Astrocyte (in vitro differentiated cells and primary cell): ENCODE measurements at regions not wholly inside any gene's neighbourhood (a gene's known extent, or its start where the extent isn't known, plus 50 kb on each side); places are given as distances from the start of the nearest gene placed in this dataset.
"Not testable (repeated sequence)": the region's sequence is repeated elsewhere in the genome, so short reads cannot be mapped to it uniquely, and the experiment has no call there.

ENCODE experiments used
- DNase-seq: peaks from one replicate; pipeline ENCODE4 v3.0.0-alpha.2; 2010; ENCODE audit warnings: low read depth
- FAIRE-seq: peaks from 2 replicates; lab custom pipeline; 2011; peaks lifted over from hg19 to GRCh38; lab: Jason Lieb, UNC
- H2AFZ ChIP-seq: 2 replicates; pipeline ENCODE4 v1.6.0; 2012; ENCODE audit warnings: low read depth, low read length, inconsistent platforms
- H3K27ac ChIP-seq: 2 replicates; pipeline ENCODE4 v1.5.1; 2011; ENCODE audit warnings: low read depth, low read length, inconsistent platforms
- H3K27me3 ChIP-seq: 2 replicates; pipeline ENCODE4 v1.6.0; 2011; ENCODE audit warnings: low read length, inconsistent platforms; ENCODE audit not compliant: insufficient read depth
- H3K36me3 ChIP-seq: 2 replicates; pipeline ENCODE4 v1.5.1; 2011; ENCODE audit warnings: low read length, inconsistent platforms; ENCODE audit not compliant: insufficient read depth
- H3K4me1 ChIP-seq: 2 replicates; pipeline ENCODE4 v1.5.1; 2011; ENCODE audit warnings: low read length, inconsistent platforms; ENCODE audit not compliant: insufficient read depth
- H3K4me2 ChIP-seq: 2 replicates; pipeline ENCODE4 v1.6.0; 2012; ENCODE audit warnings: low read length, inconsistent platforms
- H3K4me3 ChIP-seq: 2 replicates; pipeline ENCODE4 v1.5.1; 2011; ENCODE audit warnings: low read depth, mild to moderate bottlenecking, low read length, inconsistent platforms; ENCODE audit not compliant: insufficient read depth
- H3K79me2 ChIP-seq: 2 replicates; pipeline ENCODE4 v1.6.0; 2012; ENCODE audit warnings: mild to moderate bottlenecking, low read length, inconsistent platforms; ENCODE audit not compliant: insufficient read depth
- H3K9ac ChIP-seq: 2 replicates; pipeline ENCODE4 v1.6.0; 2012; ENCODE audit warnings: mild to moderate bottlenecking, low read length, inconsistent platforms
- H3K9me3 ChIP-seq: 2 replicates; pipeline ENCODE4 v1.5.1; 2012; ENCODE audit warnings: low read depth, mild to moderate bottlenecking, low read length, inconsistent platforms; ENCODE audit not compliant: insufficient read depth
- H4K20me1 ChIP-seq: 2 replicates; pipeline ENCODE4 v1.6.0; 2012; ENCODE audit warnings: low read length, inconsistent platforms; ENCODE audit not compliant: insufficient read depth
- H3K27ac Mint-ChIP-seq: one replicate; pipeline ENCODE4 v1.8.0; 2021; ENCODE audit warnings: mild to moderate bottlenecking, mixed read lengths; ENCODE audit not compliant: unreplicated experiment
- H3K27me3 Mint-ChIP-seq: one replicate; pipeline ENCODE4 v1.8.0; 2021; ENCODE audit warnings: low read depth, mixed read lengths; ENCODE audit not compliant: unreplicated experiment
- H3K36me3 Mint-ChIP-seq: one replicate; pipeline ENCODE4 v1.8.0; 2021; ENCODE audit warnings: low read depth, mixed read lengths; ENCODE audit not compliant: unreplicated experiment
- H3K4me1 Mint-ChIP-seq: one replicate; pipeline ENCODE4 v1.8.0; 2021; ENCODE audit warnings: low read depth, mixed read lengths; ENCODE audit not compliant: unreplicated experiment
- H3K4me3 Mint-ChIP-seq: one replicate; pipeline ENCODE4 v1.8.0; 2021; ENCODE audit warnings: mild to moderate bottlenecking, moderate library complexity, mixed read lengths; ENCODE audit not compliant: unreplicated experiment
- H3K9me3 Mint-ChIP-seq: one replicate; pipeline ENCODE4 v1.8.0; 2021; ENCODE audit warnings: mild to moderate bottlenecking, mixed read lengths; ENCODE audit not compliant: unreplicated experiment
- CTCF ChIP-seq: IDR thresholded peaks from 2 replicates; pipeline ENCODE4 v1.5.1; 2011; ENCODE audit warnings: low read depth, mild to moderate bottlenecking, inconsistent platforms, low read length, moderate library complexity; ENCODE audit not compliant: insufficient read depth
- EZH2 ChIP-seq: IDR thresholded peaks from 2 replicates; pipeline ENCODE4 v1.6.1; 2012; ENCODE audit warnings: mild to moderate bottlenecking, low read length, inconsistent platforms; ENCODE audit not compliant: insufficient read depth

- H3K9me3 ChIP-seq, H3K4me2 ChIP-seq, H3K4me3 Mint-ChIP-seq, H3K36me3 ChIP-seq, H3K27me3 ChIP-seq, H4K20me1 ChIP-seq, DNase-seq, H3K27me3 Mint-ChIP-seq, H3K9ac ChIP-seq, H3K4me3 ChIP-seq, H3K27ac Mint-ChIP-seq, H3K9me3 Mint-ChIP-seq, H3K27ac ChIP-seq, H2AFZ ChIP-seq, H3K36me3 Mint-ChIP-seq, H3K79me2 ChIP-seq, H3K4me1 Mint-ChIP-seq, H3K4me1 ChIP-seq: not testable (repeated sequence)
- peak; percentile 98 for FAIRE-seq
These were observed 86.3 kb upstream of the BTG1 start for GRCh38 chr12:92231945-92232344.

- not testable (repeated sequence) for H3K4me1 Mint-ChIP-seq, DNase-seq, H3K9ac ChIP-seq, H3K27me3 Mint-ChIP-seq, H2AFZ ChIP-seq, H3K4me3 Mint-ChIP-seq, H4K20me1 ChIP-seq, H3K27me3 ChIP-seq, H3K4me2 ChIP-seq, H3K4me3 ChIP-seq, H3K9me3 ChIP-seq, H3K27ac ChIP-seq, H3K4me1 ChIP-seq, H3K27ac Mint-ChIP-seq, H3K36me3 ChIP-seq, H3K9me3 Mint-ChIP-seq, H3K36me3 Mint-ChIP-seq, H3K79me2 ChIP-seq
- peak; percentile 99 for FAIRE-seq
These were observed 85.9 kb upstream of the BTG1 start for GRCh38 chr12:92231532-92231931.

- no peaks in the 10 kb centered on the region for H3K27me3 ChIP-seq
- no peaks in the 10 kb centered on the region for H3K36me3 Mint-ChIP-seq
- H3K36me3 ChIP-seq = no peaks in the 10 kb centered on the region
- H3K27me3 Mint-ChIP-seq = no peaks in the 10 kb centered on the region
- H3K4me3 Mint-ChIP-seq = no peak overlapping the region
- no peaks in the 10 kb centered on the region for H3K9me3 ChIP-seq
- H3K4me3 ChIP-seq = no peak overlapping the region
- H3K27ac Mint-ChIP-seq = no peak overlapping the region
- no peak overlapping the region for H2AFZ ChIP-seq
- DNase-seq (no peak), FAIRE-seq (no peak)
- H3K9ac ChIP-seq = no peak overlapping the region
- no peaks in the 10 kb centered on the region for H4K20me1 ChIP-seq
- H3K4me1 ChIP-seq = peaks cover 7% of the 10 kb centered on the region
- H3K27ac ChIP-seq = no peak overlapping the region
- peaks cover 4% of the 10 kb centered on the region for H3K4me1 Mint-ChIP-seq
- H3K9me3 Mint-ChIP-seq = no peaks in the 10 kb centered on the region
- no peak for TF ChIP-seq CTCF
- no peak for TF ChIP-seq EZH2
- H3K79me2 ChIP-seq = no peaks in the 10 kb centered on the region
- H3K4me2 ChIP-seq = no peak overlapping the region
These were observed 83.7 kb upstream of the BTG1 start for GRCh38 chr12:92229381-92229780.

- DNase-seq (no peak), FAIRE-seq (no peak)
- Histone ChIP-seq H3K9me3 (no peaks in the 10 kb centered on the region), H3K4me3 (no peak overlapping the region), H3K79me2 (no peaks in the 10 kb centered on the region), H3K27me3 (no peaks in the 10 kb centered on the region), H3K36me3 (no peaks in the 10 kb centered on the region), H2AFZ (no peak overlapping the region), H3K9ac (no peak overlapping the region), H3K27ac (no peak overlapping the region), H3K4me2 (no peak overlapping the region), H4K20me1 (no peaks in the 10 kb centered on the region), H3K4me1 (peaks cover 7% of the 10 kb centered on the region)
- Mint-ChIP-seq H3K4me1 (peaks cover 5% of the 10 kb centered on the region), H3K27me3 (no peaks in the 10 kb centered on the region), H3K27ac (no peak overlapping the region), H3K36me3 (no peaks in the 10 kb centered on the region), H3K9me3 (no peaks in the 10 kb centered on the region), H3K4me3 (no peak overlapping the region)
- no peak for TF ChIP-seq CTCF
- TF ChIP-seq EZH2 = no peak
These were observed 81.3 kb upstream of the BTG1 start for GRCh38 chr12:92226961-92227360.
